Fibroblast of lung (primary cell): ENCODE measurements at regions not wholly inside any gene's neighbourhood (a gene's known extent, or its start where the extent isn't known, plus 50 kb on each side); places are given as distances from the start of the nearest gene placed in this dataset.
A peak's percentile ranks its signal among the peaks of the same experiment; 100 is the strongest.

Experiments used
- DNase-seq, 2 donors: peaks; one replicate each; pipeline versions ENCODE4 v3.0.0 to v3.0.0-alpha.2; 2010; ENCODE audit warnings: low read depth in 2 of 2
- H2AFZ ChIP-seq: 2 replicates; pipeline ENCODE4 v1.5.1; 2012; ENCODE audit warnings: low read length, control low read depth, inconsistent platforms
- H3K27ac ChIP-seq: 2 replicates; pipeline ENCODE4 v1.5.1; 2011; ENCODE audit warnings: low read length, control low read depth; ENCODE audit not compliant: insufficient read depth
- H3K27me3 ChIP-seq: 2 replicates; pipeline ENCODE4 v1.5.1; 2011; ENCODE audit warnings: mild to moderate bottlenecking, low read length; ENCODE audit not compliant: control insufficient read depth, insufficient read depth
- H3K36me3 ChIP-seq: 2 replicates; pipeline ENCODE4 v1.5.1; 2011; ENCODE audit warnings: low read length; ENCODE audit not compliant: control insufficient read depth, insufficient read depth
- H3K4me1 ChIP-seq: 2 replicates; pipeline ENCODE4 v1.5.1; 2011; ENCODE audit warnings: low read length; ENCODE audit not compliant: control insufficient read depth, insufficient read depth; ENCODE audit errors: extremely low read depth
- H3K4me2 ChIP-seq: 2 replicates; pipeline ENCODE4 v1.5.1; 2011; ENCODE audit warnings: low read length, control low read depth; ENCODE audit not compliant: insufficient read depth; ENCODE audit errors: extremely low read depth
- H3K4me3 ChIP-seq, 4 experiments: fragments of 200-600 bp in 1 of 4; sonication (generic) in 1 of 4; replicated peaks in 1 of 4; 2 replicates each; pipeline ENCODE4 v1.5.1; 2011 to 2016; ENCODE audit warnings: low read length in 4 of 4, low read depth in 3 of 4, mild to moderate bottlenecking in 3 of 4, control low read depth in 2 of 4, inconsistent platforms in 1 of 4, mixed read lengths in 1 of 4; ENCODE audit not compliant: insufficient read depth in 1 of 4; ENCODE audit errors: control extremely low read depth in 1 of 4
- H3K79me2 ChIP-seq: 2 replicates; pipeline ENCODE4 v1.5.1; 2012; ENCODE audit warnings: mild to moderate bottlenecking, low read length, inconsistent platforms; ENCODE audit not compliant: control insufficient read depth, insufficient read depth
- H3K9ac ChIP-seq: 2 replicates; pipeline ENCODE4 v1.5.1; 2011; ENCODE audit warnings: mild to moderate bottlenecking, low read length, control low read depth; ENCODE audit not compliant: insufficient read depth
- H3K9me3 ChIP-seq: 2 replicates; pipeline ENCODE4 v1.5.1; 2012; ENCODE audit warnings: low read depth, low read length; ENCODE audit not compliant: control insufficient read depth, insufficient read depth
- H4K20me1 ChIP-seq: 2 replicates; pipeline ENCODE4 v1.5.1; 2011; ENCODE audit warnings: low read length; ENCODE audit not compliant: control insufficient read depth, insufficient read depth; ENCODE audit errors: extremely low read depth
- CTCF ChIP-seq, 2 donors: IDR thresholded peaks in 1 of 2; conservative IDR thresholded peaks in 1 of 2; 1 replicate in 1 of 2; 2 replicates in 1 of 2; pipeline ENCODE4 v1.5.1; 2011 to 2012; ENCODE audit warnings: low read length in 2 of 2, control low read depth in 1 of 2, inconsistent platforms in 1 of 2, low read depth in 1 of 2, mild to moderate bottlenecking in 1 of 2
- EZH2 ChIP-seq: IDR thresholded peaks from 2 replicates; pipeline ENCODE4 v1.5.1; 2012; ENCODE audit warnings: low read length, control low read depth, mild to moderate bottlenecking; ENCODE audit errors: missing control alignments

GRCh38 chr2:195326537-195326936, 330.5 kb upstream of the SLC39A10 start:
- Histone ChIP-seq H3K9ac (no peak overlapping the region), H3K9me3 (no peaks in the 10 kb centered on the region)

GRCh38 chr2:195322324-195322723, 334.7 kb upstream of the SLC39A10 start:
- Histone ChIP-seq H4K20me1 (no peaks in the 10 kb centered on the region), H2AFZ (no peak overlapping the region), H3K9ac (no peak overlapping the region), H3K27me3 (no peaks in the 10 kb centered on the region), H3K9me3 (no peaks in the 10 kb centered on the region), H3K4me2 (no peak overlapping the region), H3K36me3 (no peaks in the 10 kb centered on the region), H3K79me2 (no peaks in the 10 kb centered on the region), H3K27ac (no peak overlapping the region), H3K4me3 (no peak overlapping the region), H3K4me1 (peaks cover 3% of the 10 kb centered on the region)
- peak in 1 of 2 donors; percentile 42 for DNase-seq
- TF ChIP-seq CTCF (conservative IDR thresholded peaks at IDR 0.05 in 1 of 2, IDR thresholded peaks at IDR 0.05 in 1 of 2; ENCODE audit: low read depth in 1 of 2, low read length in 2 of 2) (no peak), EZH2 (no peak)

More at GRCh38 chr2:195326537-195326936, 330.5 kb upstream of the SLC39A10 start:
- no peak overlapping the region for H3K27ac ChIP-seq
- no peaks in the 10 kb centered on the region for H3K79me2 ChIP-seq
- H2AFZ ChIP-seq = no peak overlapping the region
- no peak overlapping the region for H3K4me3 ChIP-seq
- H4K20me1 ChIP-seq = no peaks in the 10 kb centered on the region
- no peak for TF ChIP-seq CTCF (conservative IDR thresholded peaks at IDR 0.05 in 1 of 2, IDR thresholded peaks at IDR 0.05 in 1 of 2; ENCODE audit: low read depth in 1 of 2, low read length in 2 of 2)
- TF ChIP-seq EZH2 = no peak
- H3K4me1 ChIP-seq = no peaks in the 10 kb centered on the region
- no peak for DNase-seq
- no peak overlapping the region for H3K4me2 ChIP-seq
- no peaks in the 10 kb centered on the region for H3K36me3 ChIP-seq
- no peaks in the 10 kb centered on the region for H3K27me3 ChIP-seq

- Histone ChIP-seq H3K36me3 (no peaks in the 10 kb centered on the region), H3K27me3 (no peaks in the 10 kb centered on the region), H3K79me2 (no peaks in the 10 kb centered on the region), H4K20me1 (no peaks in the 10 kb centered on the region), H3K4me3 (no peak overlapping the region), H3K9ac (no peak overlapping the region), H3K27ac (no peak overlapping the region), H3K4me2 (no peak overlapping the region), H3K4me1 (peaks cover 3% of the 10 kb centered on the region), H3K9me3 (no peaks in the 10 kb centered on the region), H2AFZ (no peak overlapping the region)
- peak in 1 of 2 donors; percentile 22 for DNase-seq
- no peak for TF ChIP-seq EZH2
Observed at GRCh38 chr2:195320413-195320973, 336.5 kb upstream of the SLC39A10 start.
